GM18858 (cell line): ENCODE measurements at regions not wholly inside any gene's neighbourhood (a gene's known extent, or its start where the extent isn't known, plus 50 kb on each side); places are given as distances from the start of the nearest gene placed in this dataset.
"Not testable (repeated sequence)": the region's sequence is repeated elsewhere in the genome, so short reads cannot be mapped to it uniquely, and the experiment has no call there.

Experiments
- ATAC-seq: cut with Tn5 transposase; IDR thresholded peaks from one replicate; pipeline ENCODE4 v1.9.1; 2021; ENCODE audit not compliant: unreplicated experiment

- ATAC-seq = not testable (repeated sequence)
Measured at GRCh38 chrX:82727436-82727835, 780.7 kb upstream of the POU3F4 start.

GRCh38 chrX:82732861-82733260 lies 775.2 kb upstream of the POU3F4 start:
- ATAC-seq = no peak

GRCh38 chrX:82734140-82734539 lies 774.0 kb upstream of the POU3F4 start:
- ATAC-seq = peak; percentile 88

GRCh38 chrX:82738313-82738712 lies 769.8 kb upstream of the POU3F4 start:
- not testable (repeated sequence) for ATAC-seq

- ATAC-seq = no peak
Measured at GRCh38 chrX:82742351-82742750, 765.7 kb upstream of the POU3F4 start.

GRCh38 chrX:82745725-82746124 lies 762.4 kb upstream of the POU3F4 start:
- ATAC-seq = not testable (repeated sequence)

- no peak for ATAC-seq
Measured at GRCh38 chrX:82748906-82749505, 759.1 kb upstream of the POU3F4 start.

GRCh38 chrX:82756272-82756671 lies 751.8 kb upstream of the POU3F4 start:
- ATAC-seq = no peak

- no peak for ATAC-seq
Measured at GRCh38 chrX:82757614-82758013, 750.5 kb upstream of the POU3F4 start.

GRCh38 chrX:82764521-82764920 lies 743.6 kb upstream of the POU3F4 start:
- no peak for ATAC-seq

GRCh38 chrX:82765811-82766210 lies 742.3 kb upstream of the POU3F4 start:
- ATAC-seq = no peak

- ATAC-seq = no peak
Measured at GRCh38 chrX:82775426-82775825, 732.7 kb upstream of the POU3F4 start.

GRCh38 chrX:82782014-82782413 lies 726.1 kb upstream of the POU3F4 start:
- no peak for ATAC-seq

GRCh38 chrX:82812902-82813301 lies 695.2 kb upstream of the POU3F4 start:
- ATAC-seq = not testable (repeated sequence)

GRCh38 chrX:82813671-82814078 lies 694.4 kb upstream of the POU3F4 start:
- ATAC-seq = no peak

GRCh38 chrX:82816001-82816400 lies 692.1 kb upstream of the POU3F4 start:
- no peak for ATAC-seq

- ATAC-seq = no peak
Measured at GRCh38 chrX:82816562-82816961, 691.5 kb upstream of the POU3F4 start.

- no peak for ATAC-seq
Measured at GRCh38 chrX:82842286-82842685, 665.8 kb upstream of the POU3F4 start.

- no peak for ATAC-seq
Measured at GRCh38 chrX:82848111-82848510, 660.0 kb upstream of the POU3F4 start.
